BJ (cell line): ENCODE measurements at regions not wholly inside any gene's neighbourhood (a gene's known extent, or its start where the extent isn't known, plus 50 kb on each side); places are given as distances from the start of the nearest gene placed in this dataset.

Experiments
- CTCF ChIA-PET: fragments of 350-600 bp; formaldehyde crosslinking; extraction: SDS; loops from one replicate; lab custom pipeline; 2021; ENCODE audit warnings: antibody characterized with exemption, inconsistent platforms; lab: Yijun Ruan, JAX
- POLR2A ChIA-PET: fragments of 300-600 bp; sonication (Branson Sonifier 250); formaldehyde crosslinking; extraction: SDS; loops from one replicate; lab custom pipeline; 2021; ENCODE audit warnings: antibody characterized with exemption; lab: Charles Lee
- DNase-seq: peaks from one replicate; pipeline ENCODE4 v3.0.0-alpha.2; 2011; ENCODE audit warnings: low read depth
- H3K27me3 ChIP-seq: 2 replicates; pipeline ENCODE4 v1.6.0; 2011; ENCODE audit warnings: low read length; ENCODE audit not compliant: control insufficient read depth, insufficient read depth
- H3K36me3 ChIP-seq: 2 replicates; pipeline ENCODE4 v1.5.1; 2011; ENCODE audit warnings: low read length; ENCODE audit not compliant: control insufficient read depth, insufficient read depth
- H3K4me3 ChIP-seq: 2 replicates; pipeline ENCODE4 v1.5.1; 2011; ENCODE audit warnings: low read depth, mild to moderate bottlenecking, control low read depth, low read length
- CTCF ChIP-seq: IDR thresholded peaks from 2 replicates; pipeline ENCODE4 v1.5.1; 2011; ENCODE audit warnings: low read depth, mild to moderate bottlenecking, control low read depth, inconsistent platforms, low read length, moderate library complexity; ENCODE audit not compliant: insufficient read depth

- ChIA-PET POLR2A (no interaction called here), CTCF (no interaction called here)
- no peak for DNase-seq
- TF ChIP-seq CTCF = no peak
- no peaks in the 10 kb centered on the region for H3K36me3 ChIP-seq
- H3K4me3 ChIP-seq = no peak overlapping the region
- H3K27me3 ChIP-seq = no peaks in the 10 kb centered on the region
Measured at GRCh38 chr1:82329226-82329625, 528.5 kb downstream of the ADGRL2 start.

- POLR2A ChIA-PET = no interaction called here
- Histone ChIP-seq H3K27me3 (no peaks in the 10 kb centered on the region), H3K4me3 (no peak overlapping the region), H3K36me3 (no peaks in the 10 kb centered on the region)
- CTCF ChIA-PET = no interaction called here
- no peak for TF ChIP-seq CTCF
- DNase-seq = no peak
Measured at GRCh38 chr1:82323144-82323841, 522.6 kb downstream of the ADGRL2 start.

GRCh38 chr1:82321794-82322193 is 521.1 kb downstream of the ADGRL2 start:
- DNase-seq = no peak
- no peak for TF ChIP-seq CTCF
- Histone ChIP-seq H3K4me3 (no peak overlapping the region), H3K36me3 (no peaks in the 10 kb centered on the region), H3K27me3 (no peaks in the 10 kb centered on the region)
- ChIA-PET CTCF (no interaction called here), POLR2A (no interaction called here)

GRCh38 chr1:82319546-82319945 is 518.8 kb downstream of the ADGRL2 start:
- Histone ChIP-seq H3K27me3 (no peaks in the 10 kb centered on the region), H3K36me3 (no peaks in the 10 kb centered on the region), H3K4me3 (no peak overlapping the region)
- CTCF ChIA-PET = no interaction called here
- DNase-seq = no peak
- POLR2A ChIA-PET = no interaction called here
- no peak for TF ChIP-seq CTCF

- no peak for DNase-seq
- H3K4me3 ChIP-seq = no peak overlapping the region
- no peaks in the 10 kb centered on the region for H3K36me3 ChIP-seq
- no peaks in the 10 kb centered on the region for H3K27me3 ChIP-seq
- ChIA-PET CTCF (no interaction called here), POLR2A (no interaction called here)
- no peak for TF ChIP-seq CTCF
Measured at GRCh38 chr1:82318921-82319320, 518.2 kb downstream of the ADGRL2 start.
